ENCODE measurements at regions not wholly inside any gene's neighbourhood (a gene's known extent, or its start where the extent isn't known, plus 50 kb on each side); places are given as distances from the start of the nearest gene placed in this dataset.
"Not testable (repeated sequence)": the region's sequence is repeated elsewhere in the genome, so short reads cannot be mapped to it uniquely, and the experiment has no call there.

DNA sequence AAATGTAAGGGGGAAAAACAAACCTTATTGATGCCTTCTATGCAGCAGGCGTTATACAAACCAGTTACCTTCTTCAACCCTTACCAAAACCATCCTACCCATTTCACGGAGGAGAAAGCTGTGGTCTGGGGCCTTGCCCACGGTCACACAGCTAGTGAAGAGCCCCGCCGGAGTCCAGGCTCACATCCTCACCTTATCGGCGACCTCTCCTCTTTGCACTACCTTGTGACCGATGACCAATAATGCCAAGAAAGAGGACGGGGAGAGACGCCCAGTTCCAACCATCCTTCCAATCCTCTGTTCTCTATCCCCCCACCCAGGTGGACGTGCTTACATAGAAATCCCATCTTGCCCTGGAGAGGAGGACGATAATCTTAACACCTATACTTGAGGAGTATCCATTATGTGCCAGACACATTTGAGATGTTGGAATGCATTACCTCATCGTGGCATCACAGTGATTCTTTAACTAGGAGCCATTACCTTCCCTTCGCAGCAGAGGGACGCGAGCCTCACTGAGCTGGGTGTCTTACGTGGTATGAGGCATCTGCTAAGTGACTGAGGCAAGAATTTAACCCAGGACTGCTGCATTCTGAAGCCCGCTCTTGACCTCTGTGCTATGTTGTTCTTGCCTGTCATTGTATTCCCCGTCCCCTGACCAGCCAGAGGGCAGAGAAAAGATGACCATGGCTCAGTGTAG, 253.7 kb upstream of the B3GAT1 start:
- DNase-seq (ENCODE audit: low read depth), result no peak

DNA sequence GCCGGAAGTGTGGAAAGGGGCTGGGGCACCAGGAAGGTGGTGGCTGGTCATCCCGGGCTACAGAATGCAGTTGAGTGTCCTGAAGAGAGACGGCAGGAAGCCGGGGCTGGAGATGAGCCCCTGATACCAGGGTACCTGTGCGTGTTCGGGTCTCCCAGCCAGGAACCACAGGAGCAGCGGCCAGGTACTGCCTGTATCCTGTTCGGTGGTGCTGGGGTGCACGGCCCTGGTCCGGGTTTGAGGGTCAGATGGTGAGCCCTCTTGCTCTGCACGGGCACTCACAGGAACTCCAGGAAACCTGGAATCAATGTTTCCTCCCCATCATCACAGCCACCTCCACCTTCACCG, 253.1 kb upstream of the B3GAT1 start:
- no peak for DNase-seq (ENCODE audit: low read depth)

DNA sequence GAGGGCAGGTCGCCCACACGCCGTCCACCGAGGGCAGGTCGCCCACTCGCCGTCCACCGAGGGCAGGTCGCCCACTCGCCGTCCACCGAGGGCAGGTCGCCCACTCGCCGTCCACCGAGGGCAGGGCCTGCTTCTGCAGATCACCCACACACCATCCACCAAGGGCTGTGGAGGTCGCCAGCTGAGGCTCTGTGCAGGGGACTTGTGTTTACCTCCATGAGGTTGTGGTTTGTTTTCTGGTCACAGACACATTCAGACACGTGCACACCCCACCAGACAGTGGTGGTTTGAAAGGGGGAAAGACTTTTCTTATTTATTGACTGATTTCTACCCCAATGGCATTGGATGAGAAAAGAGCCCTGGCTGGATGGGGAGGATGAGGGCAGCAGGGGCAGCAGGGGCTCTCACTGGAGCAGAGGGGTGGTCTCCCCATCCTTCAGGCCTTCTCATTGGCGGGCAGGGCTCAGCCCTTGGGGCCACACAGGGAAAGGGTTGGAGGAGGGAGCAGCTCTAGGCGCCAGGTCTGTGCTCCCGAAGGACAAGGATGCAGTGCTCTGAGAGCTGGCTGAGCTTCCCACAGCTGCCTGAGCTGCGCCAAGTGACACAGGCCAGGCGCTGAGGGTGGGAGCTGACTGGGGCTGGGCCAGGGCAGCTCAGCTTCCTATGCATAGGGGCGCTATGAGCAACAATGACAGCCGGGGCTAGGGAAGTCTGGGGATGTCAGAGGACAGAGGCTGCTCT, 252.6 kb upstream of the B3GAT1 start:
- DNase-seq (ENCODE audit: low read depth), result no peak

DNA sequence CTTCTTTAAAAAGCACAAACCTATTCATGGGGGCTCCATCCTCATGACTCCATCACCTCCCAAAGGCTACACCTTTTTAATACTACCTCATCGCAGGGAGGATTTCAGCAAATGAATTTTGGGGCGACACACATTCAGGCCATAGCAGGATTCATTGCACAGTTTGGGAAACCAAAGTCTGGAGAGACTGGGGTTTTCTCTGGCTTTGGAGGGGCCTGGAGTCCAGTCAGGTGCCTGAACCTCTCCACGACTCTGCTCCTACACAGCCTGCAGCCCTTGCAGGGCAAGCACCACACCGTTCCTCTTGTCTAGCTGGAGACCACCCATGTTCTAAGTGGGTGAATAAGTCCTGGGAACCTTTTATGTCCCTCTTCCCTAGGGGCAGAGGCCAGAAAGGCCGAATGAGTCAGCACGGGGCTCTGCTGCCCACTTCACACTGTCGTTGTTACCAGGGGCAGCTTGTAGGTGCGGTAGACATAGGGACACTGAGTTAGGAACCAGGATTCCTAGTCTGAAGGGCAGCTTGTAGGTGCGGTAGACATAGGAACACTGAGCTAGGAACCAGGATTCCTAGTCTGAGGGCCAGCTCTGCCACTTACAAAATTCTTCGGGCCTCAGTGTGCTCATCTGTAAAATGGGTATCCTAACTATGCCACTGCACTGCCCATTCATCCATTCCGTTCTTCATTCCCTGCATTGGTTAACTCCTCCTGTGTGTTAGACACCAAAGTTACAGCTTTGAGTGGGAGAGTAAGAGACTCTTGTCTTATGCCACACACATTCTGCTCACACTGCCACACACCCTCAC, 251.7 kb upstream of the B3GAT1 start:
- DNase-seq (ENCODE audit: low read depth), result no peak

DNA sequence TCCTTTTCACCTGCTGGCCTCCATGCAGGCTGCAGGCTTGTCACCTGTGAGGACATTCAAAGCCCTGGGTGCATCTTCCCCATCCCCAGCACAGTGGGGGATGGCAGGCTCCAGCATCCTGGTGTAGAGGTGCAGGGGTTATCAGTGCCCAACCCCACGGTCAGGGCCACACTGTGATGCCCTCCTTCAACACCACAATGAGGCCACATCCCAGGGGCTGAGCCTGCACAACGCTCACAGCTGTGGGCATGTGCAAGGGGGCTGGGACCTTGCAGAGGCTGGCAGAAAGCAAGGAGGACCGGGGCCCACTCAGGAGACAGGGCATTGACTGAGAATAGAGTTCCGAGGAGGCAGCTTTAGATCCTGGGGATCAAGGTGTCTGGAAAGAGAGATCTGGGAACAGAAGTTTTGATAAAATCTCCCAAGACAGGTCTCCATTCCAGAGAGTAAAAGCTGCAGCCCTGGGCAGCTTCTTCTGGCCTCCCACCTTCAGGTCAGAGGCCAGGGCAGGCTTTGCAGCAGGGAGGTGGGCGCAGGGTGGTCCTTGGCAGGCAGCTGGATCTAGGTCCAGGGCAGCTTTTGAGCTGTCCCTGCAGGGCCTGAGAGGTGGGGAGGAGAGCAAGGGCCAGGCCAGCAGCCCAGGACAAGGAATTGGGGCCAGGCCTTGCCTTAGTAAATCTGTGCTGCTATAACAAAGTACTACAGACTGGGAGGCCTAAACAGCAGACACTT, 250.8 kb upstream of the B3GAT1 start:
- DNase-seq (ENCODE audit: low read depth), result no peak

DNA sequence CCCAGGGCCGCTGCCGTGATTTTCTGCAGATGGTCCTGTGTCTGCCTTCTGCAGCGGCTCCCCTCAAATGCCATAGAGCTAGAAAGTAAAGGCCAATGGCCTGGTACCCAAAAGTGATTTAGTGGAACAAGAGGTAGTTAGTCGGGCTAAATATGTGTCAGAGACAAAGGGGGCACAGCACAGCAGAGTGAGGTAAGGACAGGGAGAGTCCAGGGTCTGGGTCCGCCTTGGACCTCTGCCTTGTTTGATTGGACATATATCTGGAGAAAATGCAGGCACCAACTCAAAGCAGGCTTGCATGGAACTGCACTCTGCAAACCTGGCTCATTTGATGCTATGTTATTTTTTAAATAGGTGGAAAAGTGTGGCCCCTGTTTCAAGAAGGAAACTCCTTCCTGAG, 249.6 kb upstream of the B3GAT1 start:
- DNase-seq (ENCODE audit: low read depth), result no peak

DNA sequence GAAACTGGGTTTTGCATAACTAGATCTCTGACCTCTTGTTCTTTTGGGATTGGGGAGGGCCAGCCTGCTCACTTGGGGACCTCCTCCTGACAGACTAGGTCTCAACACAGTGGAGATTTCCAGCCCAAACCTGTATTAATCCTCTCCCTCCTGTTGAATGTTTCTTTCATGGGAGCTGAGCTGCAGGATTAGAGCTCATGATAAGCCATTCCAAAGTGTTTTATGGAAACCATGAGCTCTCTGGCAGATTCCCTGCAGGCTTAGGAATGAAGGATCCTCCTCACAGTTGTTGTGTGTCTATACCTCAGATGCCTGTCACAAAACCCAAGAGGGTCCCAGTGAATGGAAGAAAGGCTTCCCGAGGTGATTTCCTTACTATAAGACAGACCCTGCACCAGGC, 248.4 kb upstream of the B3GAT1 start:
- DNase-seq (ENCODE audit: low read depth), result no peak

DNA sequence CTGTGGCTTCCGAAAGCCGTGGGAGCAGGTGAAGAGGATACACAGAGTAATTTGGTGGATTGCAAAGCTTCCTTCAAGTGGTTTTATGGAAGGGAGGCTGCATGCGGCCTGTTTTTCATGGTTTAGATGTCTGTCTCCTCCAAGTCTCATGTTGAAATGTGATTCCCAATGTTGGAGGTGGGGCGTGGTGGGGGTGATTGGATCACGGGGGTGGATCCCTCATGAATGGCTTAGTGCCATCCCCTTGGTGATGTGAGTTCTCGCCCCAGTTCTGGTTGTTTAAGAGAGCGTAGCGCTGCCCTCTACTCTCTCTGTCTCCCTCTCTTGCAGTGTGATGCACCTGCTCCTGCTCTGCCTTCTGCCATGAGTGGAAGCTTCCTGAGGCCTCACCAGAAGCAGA, 247.8 kb upstream of the B3GAT1 start:
- DNase-seq (ENCODE audit: low read depth), result no peak

DNA sequence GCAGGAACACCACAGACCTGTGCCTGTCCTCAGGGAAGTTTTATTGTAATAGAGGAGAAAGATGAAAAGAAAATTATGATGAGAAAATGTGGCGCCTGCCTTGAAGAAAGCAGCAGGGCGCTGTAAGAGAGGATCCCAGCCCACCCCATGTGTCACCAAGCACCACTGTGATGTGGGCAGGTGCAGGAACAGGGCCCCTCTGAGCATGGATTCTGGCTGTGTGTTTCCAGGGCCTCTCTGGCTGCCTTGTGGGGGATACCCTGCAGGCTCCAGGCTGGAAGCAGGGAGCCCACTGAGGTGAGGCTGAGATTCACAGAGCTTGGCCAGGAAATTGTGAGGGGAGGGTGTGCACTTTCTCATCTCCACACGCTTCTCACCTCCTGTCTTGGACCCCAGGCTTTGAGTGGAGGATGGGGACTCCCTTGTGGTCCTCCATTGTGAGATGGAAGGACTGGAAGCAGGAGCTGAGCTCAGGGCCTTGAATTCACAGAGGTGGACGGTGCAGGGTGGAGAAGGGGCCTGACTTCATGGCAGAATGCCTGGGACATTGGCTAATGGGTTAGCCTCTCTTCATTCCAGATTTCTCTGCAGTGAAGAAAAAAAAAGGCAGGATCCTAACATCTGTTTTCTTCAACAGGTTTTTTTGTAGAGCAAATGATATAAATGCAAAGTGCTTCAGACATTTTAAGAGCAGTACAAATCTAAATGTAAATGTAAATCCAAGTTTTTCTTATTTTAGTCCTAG, 246.6 kb upstream of the B3GAT1 start:
- DNase-seq (ENCODE audit: low read depth), result no peak

DNA sequence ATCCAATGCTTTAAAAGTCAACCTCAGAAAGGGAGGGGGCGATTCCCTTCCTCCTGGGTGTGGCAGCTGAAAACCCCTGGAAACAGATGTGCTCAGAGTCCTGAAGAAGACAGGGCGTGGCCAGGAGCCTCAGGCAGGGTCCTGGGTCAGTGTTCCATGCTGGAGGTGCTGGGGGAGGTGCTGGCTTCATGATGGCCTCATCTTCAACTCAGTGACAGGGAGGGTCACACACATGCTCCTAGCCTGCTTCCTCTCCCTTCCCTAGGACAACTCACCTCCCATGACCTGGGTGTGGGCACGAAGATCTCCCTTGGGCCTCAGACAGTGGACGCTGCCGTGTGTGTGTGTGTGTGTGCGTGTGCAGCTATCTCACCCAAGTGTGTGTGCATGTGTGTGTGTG, 245.6 kb upstream of the B3GAT1 start:
- DNase-seq (ENCODE audit: low read depth), result no peak

DNA sequence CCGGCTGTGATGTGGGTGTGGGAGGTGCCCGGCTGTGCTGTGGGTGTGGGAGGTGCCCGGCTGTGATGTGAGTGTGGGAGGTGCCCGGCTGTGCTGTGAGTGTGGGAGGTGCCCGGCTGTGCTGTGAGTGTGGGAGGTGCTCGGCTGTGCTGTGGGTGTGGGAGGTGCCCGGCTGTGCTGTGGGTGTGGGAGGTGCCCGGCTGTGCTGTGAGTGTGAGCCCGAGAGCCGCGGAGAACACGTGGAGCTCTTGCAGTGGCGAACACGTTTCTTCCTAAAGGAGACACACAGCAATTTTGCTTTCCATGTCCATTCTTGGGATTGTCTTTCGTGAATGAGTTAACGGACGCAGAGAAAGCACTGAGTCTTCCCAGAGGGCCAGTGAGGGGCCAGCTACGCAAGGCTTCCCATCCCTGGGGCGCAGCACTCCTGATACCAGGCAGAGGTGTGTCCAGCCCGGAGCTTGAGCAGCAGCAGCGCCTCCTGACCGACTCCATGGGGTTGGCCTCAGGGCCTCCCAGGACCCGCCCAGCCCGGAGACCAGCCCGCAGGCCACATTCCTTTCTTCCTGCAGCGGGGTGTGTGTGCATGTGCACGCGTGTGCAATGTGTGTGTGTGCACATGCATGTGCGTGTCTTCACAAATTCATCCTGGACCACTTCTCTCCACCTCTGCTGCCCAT, 245.0 kb upstream of the B3GAT1 start:
- DNase-seq (ENCODE audit: low read depth), result no peak

DNA sequence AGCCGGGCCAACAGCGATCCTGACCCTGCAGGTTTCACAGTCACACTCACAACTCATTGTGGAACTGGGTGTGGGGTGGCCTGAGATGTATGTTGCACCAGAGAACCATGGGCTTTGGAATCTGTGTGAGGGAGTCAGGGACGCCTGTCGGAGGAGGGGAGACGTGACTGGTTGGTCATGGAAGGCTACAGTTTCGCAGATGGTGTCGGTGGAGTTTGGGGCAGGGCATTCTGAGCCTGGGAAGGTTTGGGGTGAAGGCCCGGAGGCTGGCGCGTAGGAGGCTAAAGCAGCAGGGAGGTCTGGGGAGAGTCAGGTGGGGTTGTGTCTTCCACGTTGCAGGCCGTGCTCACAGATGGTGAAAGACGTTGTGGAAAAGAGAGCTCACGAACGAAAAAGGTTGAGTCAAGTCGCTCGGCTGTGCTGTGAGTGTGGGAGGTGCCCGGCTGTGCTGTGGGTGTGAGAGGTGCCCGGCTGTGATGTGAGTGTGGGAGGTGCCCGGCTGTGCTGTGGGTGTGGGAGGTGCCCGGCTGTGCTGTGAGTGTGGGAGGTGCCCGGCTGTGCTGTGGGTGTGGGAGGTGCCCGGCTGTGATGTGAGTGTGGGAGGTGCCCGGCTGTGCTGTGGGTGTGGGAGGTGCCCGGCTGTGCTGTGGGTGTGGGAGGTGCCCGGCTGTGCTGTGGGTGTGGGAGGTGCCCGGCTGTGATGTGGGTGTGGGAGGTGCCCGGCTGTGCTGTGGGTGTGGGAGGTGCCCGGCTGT, 244.2 kb upstream of the B3GAT1 start:
- not testable (repeated sequence) for DNase-seq (ENCODE audit: low read depth)

DNA sequence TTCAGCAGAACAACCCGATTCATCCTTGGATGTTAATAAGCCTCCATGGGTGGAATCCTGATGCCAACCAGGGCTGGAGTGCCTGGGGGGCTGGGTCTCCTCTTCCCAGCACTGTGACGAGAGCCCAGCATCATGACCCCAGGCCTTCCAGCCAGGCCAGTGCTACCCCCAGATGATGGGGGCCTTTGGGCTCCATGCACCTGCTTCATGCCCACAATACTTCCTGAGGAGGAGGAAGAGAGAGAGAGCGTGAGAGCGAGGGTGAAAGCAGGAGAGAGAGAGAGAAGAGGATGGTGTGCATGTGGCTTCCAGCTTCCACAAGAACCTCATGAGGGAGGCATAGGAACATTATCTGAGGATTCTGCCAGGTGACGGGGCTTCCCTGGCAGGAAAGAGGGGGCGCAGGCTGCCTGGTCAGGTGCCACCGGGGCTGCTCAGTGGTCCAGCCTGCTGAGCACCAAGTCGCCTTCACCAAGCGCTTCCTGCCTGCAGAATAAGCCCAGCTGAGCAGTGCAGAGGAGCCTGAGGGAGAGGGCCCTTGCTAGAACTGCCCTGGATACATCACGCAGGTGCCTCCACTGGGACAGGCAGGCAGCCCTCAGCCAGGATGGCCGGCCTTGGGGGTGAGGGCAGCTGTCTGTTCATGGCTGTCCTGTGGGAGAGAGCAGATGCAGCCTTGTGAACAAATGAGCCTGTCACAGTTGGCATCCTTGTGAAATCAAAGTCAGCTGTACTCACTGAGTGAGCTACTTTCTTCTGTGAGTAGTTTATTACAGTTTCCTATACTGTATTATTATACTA, 243.3 kb upstream of the B3GAT1 start:
- DNase-seq (ENCODE audit: low read depth), result no peak

DNA sequence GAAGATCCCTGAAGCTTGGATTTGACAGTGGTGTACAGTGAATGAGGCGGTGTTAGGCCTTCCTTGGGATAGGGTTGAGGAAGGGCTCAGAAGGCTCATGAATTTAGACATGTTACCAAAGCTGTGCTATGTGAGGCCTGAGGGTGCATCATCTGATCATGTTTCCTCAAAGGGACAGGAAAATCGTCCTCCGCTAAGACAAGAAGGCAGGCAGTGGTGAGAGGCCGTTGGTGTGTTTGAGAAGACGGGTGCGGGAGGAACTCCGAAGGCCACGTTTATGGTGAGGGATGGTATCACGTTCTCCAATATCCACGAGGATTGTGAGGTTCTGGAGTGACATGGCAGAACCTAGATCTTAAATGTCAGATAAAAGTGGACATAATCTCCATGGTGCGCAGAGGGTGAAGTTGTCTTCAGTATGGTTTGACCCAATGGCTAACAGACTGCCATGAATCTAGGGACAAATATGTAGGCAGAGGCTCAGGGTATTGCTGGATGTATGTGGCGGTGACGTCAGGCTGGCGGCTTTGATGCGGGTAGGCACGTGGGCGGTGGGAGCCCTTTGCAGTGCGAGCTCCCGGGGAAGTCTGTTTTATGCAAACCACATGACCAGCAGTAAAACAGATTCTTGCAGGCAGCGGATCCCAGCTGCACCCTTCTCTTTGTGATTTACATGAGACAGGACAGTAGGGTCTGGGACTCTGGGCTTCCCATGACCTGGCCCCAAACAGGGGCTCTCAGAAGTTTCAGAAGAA, 242.3 kb upstream of the B3GAT1 start:
- no peak for DNase-seq (ENCODE audit: low read depth)

DNA sequence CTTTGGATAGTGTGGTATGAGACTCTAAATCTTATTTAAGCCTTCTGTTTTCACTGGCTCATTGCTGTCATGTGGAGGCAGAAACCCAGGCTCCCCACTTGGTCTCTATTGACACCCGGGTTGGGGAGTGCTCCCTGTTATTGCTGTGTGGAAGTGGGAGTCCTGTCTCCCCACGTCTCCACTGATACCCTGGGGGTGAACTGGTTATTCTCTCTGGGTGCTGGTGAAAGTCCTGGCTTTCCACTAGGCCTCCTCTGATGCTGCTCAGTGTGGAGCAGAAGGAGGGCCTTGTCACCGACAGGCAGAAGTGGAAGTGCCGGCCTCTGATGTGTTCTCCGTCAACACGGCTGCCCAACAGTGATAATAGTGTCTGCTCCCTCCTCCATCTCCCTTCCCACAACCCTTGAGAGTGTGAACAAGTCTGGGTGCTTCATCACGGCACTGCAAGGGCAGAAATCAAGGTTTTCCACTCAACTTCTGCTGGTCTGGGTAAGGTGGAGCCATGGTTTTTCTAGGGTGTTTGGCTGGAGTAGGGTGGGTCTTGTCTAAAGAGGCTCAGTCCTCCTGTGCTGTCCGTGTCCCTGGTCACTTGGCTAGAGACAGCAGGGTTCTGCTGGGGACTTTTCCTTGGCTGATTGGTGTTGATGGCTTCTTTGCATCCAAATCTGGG, 240.7 kb upstream of the B3GAT1 start:
- no peak for DNase-seq (ENCODE audit: low read depth)

DNA sequence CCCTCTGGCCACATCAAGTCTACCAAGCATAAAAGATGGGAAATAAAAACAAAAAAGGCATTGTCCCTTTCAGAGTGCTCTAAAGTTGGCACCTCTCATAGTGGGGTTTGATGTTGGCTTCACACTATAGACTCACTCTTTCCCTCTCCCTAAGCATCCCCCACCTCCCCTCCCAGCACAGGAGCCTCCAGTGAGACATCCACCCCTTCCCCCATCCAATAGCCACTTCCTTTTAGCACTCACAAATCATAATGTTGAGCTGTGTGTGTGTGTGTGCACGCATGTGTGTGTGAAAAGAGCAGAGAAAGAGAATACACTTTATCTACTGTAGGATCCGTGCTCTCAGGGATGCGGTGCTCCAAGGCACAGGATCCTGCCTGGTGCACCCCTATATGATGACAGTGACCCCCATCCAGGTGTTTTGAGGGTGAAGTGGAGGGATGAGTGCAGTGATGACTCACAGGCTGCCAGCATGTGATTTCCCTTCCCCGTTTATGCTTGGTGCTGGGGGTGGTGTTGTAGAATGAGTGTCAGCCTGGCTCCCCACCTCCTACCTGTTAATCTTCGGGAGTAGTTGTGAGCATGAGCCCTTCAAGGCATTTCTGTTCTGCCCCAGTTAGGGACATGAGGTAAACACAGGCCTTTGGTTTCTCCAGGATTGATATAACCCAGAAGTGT, 235.2 kb upstream of the B3GAT1 start:
- DNase-seq (ENCODE audit: low read depth), result no peak

DNA sequence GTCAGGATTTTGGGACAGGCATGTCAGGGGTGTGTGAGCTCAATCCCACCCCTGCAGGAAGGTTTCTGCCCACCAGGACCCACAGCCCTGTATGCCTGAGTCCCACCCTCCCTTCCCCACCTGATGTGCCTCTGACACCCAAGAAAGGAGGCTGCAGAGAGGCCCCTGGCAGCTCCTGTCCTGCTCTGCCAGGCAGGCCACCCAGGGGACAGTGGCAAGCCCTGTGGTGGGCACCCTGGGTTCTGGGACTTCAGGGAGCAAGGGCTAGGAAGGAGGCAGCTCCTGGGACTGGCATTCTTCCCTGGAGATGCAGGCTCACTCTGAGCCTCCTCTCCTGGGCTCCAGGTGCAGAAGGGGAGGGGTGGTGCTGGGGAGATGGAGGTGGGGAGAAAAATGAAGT, 234.5 kb upstream of the B3GAT1 start:
- no peak for DNase-seq (ENCODE audit: low read depth)

DNA sequence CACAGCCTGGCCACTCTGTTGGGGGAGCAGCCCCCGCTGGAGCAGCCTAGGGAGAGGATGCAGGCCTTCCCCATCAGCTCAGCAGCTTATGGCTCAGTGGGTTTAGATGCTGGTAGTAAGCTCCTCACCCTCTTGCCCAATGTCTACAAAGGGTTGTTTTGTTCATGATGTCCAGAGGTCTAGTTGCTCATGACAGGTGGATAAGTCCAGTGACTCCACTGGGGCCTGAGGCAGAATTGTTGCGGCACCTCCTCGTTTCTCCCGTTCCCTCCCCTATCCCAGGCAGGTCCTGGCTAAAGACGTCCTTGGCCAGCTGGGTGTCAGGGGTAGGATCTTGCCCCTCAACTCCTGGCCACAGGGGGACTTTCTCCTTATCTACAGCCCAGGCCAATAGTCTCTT, 233.5 kb upstream of the B3GAT1 start:
- DNase-seq (ENCODE audit: low read depth), result no peak

All from iris pigment epithelial cell (primary cell).